ENCODE measurements at regions not wholly inside any gene's neighbourhood (a gene's known extent, or its start where the extent isn't known, plus 50 kb on each side); places are given as distances from the start of the nearest gene placed in this dataset.
A peak's percentile ranks its signal among the peaks of the same experiment; 100 is the strongest.

DNA sequence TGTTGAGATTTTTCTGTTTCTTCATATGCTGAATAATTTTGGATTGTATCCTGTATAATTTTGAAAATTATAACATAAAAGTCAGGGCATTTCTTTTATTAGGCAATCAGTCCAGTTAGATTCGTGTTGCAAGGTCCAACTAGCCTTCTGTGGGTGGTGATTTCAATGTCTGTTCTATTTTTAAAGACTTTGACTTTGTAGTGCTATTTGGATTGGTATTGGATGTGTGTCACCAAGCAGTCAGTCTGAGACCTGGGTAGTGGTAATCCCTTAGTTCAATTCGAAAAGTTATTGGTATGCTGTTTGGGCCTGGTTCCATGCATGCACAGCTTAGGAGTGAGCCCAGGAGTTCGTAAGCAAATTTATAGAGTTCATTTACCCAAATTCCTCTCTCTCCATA is 82.2 kb downstream of the EPDR1 start:
- DNase-seq, result no peak

DNA sequence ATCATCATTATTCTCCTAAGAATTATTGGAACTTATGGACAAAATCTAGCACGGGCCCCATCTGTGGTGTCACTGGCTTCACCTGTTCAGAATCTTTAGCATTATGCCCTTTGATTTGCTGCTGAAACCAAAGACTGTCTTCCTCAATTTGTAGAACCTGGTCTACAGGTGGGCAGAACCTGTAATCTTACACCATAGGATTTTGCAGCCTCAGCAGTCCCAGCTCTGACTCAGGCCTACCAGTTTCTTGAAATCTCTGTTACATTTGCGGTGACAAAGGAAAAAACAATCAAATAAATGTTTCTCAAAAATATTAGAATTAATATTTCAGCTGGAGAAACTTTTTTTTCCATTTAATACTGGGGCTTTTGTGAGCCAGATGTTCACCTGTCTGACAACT is 86.1 kb downstream of the EPDR1 start:
- DNase-seq, result no peak

DNA sequence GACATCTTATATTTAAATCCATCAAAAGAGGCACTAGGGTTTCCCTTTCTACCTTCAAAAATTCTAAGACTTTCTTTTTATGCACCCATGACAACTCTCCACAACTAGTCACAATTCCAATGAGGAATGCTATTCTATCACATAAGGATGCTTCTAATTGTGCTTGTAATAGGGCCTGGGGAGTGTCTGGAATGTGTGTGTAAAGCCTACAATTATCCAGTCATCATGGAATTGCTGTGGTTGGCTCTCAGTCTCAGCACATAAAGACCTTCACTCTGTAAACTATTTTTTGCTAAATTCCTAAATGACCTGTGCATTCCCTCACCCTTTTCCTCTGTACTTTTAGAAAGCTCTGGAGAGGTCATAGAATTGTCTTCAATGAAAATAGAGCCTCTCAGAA is 86.7 kb downstream of the EPDR1 start:
- no peak for DNase-seq

DNA sequence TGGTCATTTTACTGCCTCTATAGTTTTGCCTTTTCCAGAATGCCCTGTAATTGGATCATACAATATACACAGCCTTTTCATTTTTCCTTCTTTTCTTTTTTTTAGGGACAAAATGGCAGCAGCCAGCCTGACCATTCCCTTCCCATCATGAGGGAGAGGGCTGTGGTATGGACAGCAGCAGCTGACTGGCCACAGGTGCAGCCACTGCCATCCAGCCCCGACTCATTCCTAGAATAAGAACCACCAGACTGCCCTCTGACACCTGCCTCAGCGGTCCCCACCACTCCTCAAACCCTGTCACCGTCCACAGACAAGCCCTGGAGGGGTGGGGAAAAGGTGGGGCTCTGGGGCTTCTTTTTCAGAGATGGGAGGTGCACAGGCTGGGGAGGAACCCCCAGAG is 92.8 kb downstream of the EPDR1 start:
- DNase-seq, result no peak

DNA sequence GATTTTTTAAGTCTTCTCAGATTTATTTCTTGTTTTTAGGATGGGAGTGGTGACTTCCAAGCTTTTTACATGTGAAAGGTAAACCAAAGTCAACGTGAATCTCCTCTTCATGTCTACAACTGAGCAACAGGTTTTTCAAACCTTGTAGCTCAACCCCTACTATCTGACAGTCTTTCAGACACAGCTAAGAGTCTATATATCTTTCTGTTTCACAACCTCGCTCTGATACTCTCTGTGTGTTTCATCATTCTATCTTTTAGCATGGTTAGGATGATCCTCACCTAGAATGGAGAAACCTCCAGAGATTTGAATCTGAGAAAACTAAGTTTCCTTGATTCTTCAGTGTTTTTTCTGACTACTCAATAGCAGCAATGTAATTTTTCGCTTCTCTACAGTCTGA is 96.1 kb downstream of the EPDR1 start:
- no peak for DNase-seq

DNA sequence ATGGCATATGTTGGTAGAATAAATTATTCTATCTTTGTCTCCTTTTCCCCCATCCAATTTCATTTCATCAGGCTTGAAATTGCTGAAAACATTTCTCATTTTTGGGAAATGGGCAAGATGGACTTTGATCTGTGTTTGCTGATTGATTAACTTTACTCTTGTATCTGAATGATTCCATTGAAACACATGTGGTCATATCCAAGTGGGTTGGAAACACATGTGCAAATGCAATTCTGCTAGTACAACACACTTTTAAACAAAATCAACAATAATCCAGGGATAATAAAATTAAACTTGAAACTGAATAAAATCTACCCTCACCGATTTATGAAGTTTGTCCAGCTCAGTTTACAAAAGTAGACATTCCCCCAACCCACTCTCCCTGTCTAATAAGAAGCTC is 96.9 kb downstream of the EPDR1 start:
- no peak for DNase-seq

DNA sequence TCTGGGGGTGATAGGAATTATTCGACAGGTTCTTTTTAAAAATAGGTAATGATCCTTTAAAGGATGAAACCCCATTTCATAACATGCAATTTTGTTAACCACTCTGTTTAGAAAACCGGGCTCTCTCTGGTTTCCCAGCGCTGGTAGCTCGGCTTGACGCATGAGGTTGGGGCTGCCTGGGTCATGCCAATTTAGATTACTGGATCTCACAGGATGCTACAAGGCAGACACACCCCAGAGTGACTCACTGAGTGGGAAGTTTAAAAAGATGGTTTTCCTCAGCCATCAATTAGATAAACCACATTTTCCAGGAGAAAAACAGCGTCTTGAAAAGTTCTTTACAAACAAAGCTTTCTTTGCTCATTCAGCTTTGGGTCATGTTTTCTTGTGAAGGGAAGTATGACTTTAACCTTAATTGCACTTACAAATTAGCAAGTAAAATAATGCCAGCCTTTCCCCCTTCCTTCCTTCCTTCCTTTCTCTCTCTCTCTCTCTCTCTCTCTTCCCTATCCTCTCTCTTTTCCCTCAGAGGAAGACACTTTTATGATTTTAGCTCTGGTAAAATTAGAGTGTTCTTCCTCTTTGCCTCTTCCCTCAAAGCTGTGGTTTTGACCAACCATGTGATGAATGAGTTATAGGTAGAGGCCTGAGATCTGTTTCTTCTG is 99.8 kb downstream of the EPDR1 start:
- DNase-seq, result no peak

DNA sequence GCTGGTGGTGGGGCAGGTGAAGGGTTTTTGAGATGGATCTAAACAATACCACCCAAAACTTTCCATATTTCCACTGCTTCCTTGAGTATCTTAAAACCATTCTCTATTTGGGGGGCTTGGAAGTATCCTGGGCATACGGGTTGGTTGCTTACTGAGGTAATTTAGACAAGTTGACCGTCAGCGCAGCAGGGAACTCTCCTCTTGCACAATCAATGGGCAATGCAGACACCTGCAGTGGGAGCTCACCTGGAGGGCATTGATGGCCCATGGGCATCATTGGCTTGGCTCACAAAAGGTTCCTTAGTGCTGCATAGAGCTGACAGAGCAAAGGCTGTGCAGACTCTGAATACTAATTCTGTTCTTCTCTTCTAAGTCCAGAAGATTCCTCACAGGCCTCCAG is 101.5 kb downstream of the EPDR1 start:
- DNase-seq, result no peak

DNA sequence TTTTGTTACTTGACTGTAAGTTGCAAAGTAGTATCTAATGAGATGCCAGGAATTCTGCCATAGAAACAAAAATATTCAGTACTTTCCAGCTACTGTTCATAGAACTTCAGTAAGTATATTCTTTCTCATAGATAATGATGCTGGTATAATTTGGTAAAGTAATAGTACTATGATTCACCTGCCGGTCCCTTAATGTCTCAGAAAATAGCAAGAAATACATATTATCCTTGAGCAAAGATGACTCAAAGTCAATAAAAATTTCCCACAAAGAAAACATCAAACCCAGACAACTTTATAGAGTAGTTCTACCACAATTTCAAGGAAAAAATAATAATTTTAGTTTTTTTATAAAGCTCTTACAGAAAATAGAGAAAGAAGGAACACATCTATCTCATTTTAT is 105.4 kb downstream of the EPDR1 start:
- DNase-seq, result no peak

DNA sequence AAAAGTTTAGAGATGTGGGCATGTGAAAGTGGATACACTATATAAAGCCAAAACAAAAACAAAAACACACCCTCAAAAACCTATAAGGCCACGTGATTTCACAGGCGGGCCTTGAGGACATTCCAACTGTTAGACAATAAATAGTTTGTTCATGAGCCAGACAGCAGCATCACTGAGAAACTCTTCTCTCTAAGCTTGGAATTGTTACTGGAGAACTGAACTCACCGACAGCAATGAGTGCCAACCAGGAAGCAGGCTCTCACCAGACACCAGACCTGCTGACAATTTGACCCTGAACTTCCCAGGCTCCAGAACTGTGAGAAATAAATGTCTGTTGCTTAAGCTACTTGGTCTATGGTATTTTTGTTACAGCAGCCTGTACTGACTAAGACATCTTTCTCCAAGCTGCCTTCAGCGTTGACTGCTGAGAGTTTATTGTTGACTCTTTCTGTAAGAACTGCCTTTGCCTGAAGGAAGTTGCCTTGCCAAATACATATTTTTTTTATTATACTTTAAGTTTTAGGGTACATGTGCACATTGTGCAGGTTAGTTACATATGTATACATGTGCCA is 107.5 kb downstream of the EPDR1 start:
- DNase-seq, result no peak

DNA sequence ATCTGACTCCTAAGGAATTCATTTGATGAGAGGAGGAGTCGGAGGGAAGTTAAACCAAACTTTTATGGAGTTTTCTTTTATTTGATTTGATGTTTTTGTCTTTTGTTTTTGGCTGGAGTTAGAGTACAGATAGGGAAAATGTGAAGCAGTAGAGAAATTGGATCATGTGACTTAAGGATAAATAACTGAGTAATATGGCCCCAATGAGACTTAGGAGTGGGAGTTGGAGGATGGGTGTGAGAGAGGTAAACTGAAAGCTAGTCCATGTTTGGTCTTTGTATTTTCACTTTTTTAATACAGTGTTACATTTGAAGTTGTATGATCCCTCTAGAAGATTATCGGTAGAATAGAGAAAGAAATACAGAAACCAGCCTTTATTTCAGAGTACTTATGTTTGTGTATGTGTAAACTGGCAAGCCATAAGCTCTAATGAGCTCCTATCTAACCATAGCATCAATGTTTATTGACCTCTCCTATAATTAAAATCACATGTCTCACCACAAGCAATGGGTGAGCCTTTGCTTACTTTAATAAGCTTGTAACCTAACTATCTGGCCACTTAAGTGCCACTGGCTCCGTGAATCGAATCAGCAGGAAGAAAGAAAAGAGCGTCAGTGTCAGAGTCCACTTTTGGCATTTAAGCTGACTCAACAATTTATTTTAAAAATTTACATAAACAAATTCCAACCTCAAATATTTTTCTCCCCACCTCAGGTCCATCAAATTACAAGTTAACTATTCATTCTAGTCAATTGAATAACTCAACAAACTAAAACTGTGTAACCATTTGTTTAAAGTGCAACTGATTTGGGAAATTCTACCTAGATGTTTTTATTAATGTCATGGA is 113.8 kb downstream of the EPDR1 start:
- DNase-seq, result no peak

DNA sequence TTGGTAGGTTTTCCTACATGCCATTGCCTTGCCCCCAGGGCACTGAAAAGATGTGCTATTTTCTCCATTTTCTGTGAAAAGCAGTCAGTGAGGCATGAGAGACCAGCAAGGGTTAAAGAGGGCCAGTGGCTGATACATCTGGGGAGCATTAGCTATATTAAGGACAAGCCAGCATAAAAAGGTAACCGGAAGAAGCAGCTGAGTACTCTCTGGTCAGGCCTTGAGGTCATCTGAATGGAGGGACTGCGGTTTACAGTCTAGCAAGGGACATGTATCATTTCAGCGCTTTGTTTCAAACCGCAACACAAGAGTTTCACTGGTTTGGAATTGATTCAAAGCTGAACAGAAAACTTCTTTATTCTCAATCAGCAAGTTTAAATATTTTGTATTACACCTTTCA is 120.4 kb downstream of the EPDR1 start:
- no peak for DNase-seq

DNA sequence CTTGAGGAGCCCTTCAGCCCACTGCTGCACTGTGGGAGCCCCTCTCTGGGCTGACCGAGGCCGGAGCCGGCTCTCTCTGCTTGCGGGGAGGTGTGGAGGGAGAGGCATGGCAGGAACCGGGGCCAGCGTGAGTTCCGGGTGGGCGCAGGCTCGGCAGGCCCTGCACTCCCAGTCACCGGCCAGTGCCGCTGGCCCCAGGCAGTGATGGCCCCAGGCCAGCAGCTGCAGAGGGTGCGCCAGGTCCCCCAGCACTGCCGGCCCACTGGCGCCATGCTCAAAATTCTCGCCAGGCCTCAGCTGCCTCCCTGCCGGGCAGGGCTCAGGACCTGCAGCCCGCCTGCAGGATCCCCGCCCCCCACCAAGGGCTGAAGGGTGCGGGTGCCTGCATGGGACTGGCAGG is 128.4 kb upstream of the STARD3NL start:
- no peak for DNase-seq

DNA sequence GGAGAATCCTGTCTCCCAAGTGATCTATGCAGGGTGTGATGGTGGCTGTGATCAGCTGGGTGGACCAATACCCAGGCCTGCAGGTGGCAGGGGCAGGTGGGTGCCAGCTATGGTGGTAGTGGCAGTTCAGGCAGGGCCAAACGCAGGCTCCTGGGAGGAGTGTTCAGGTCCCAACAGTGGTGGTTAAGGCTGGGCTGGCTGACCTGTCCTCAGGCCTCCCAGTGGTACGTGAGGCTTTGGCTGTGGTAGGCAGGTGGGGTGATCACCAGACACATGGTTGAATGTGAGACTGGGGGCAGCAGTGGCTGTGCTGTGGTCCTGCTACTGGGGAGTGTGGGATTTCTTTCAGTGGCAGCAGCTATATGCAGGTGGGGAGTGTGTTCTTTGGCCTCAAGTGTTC is 126.7 kb upstream of the STARD3NL start:
- no peak for DNase-seq

DNA sequence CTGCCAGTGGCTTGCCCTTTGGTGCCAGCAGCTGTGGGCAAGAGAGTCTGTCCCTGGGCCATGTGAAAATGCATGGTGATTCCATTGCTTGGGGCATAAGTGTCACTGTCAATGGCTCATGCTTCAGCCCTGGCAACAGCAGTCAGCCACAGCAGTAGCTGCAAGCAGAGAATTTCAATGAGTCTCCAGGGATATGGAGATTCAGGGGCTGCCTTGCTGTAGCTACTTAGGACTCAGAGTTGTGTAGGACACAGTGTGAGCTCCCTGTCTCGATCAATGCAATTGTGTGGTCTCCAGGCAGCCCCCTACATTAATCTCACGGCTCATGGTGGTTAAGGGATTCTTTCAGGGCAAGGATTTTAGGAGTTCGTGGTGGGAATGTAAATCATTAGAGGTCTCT is 126.3 kb upstream of the STARD3NL start:
- DNase-seq, result peak in 6 of 51 donors; percentile 1 to 12 (median 4)

DNA sequence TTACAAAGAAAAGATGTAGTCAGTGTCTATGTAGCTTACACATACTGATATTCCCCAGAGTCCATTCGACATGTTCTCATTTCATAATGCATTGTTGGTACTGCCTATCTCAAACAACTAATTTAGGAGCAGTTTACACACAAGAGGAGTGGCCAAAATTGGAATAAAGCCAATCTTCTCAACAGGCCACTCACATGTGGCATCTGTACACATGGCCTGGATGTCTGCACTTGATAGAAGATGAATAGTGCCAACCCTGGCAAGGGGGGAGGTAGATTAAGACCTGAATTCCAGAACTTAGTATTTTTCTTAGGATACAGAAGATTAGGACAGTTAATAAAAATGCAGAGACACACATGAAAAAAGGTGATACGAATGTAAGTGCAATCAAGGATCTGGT is 125.3 kb upstream of the STARD3NL start:
- no peak for DNase-seq

DNA sequence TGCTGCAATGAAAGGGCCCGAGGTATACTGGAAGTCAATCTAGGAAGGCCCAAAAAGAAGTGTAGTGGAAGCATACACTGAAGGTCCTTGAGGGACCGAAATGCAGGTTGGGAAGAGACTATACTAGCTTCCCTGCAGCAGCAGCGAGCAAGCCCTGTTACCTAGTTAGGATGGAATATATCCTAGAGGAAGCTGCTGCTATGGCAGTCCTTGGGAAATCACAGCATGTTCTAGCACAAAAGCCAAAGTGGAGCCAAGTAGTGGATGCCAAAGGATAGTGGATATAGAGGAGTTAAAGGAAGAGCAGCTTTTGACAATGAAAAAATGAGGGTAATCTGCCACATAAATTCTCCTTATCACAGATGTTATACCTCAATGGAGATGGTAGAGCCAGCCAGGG is 123.8 kb upstream of the STARD3NL start:
- no peak for DNase-seq

DNA sequence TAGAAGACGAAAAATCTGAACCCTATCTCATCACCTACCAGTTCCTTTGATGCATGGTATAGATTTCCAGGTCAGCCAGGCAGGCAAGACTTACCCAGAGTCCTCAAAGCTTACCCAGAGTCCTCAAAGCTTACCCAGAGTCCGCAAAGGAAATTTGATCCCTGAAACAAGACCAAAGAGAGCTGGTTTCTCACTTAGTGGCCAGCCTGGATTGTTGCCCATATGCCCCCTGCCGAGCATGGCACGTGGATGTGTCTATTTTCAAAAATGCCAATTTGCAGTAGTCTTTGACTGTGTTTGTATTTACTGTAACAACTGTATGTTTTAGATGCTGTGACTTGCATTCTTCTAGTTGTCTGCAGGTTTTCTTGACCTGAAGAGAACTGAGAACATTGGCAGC is 120.2 kb upstream of the STARD3NL start:
- DNase-seq, result no peak

DNA sequence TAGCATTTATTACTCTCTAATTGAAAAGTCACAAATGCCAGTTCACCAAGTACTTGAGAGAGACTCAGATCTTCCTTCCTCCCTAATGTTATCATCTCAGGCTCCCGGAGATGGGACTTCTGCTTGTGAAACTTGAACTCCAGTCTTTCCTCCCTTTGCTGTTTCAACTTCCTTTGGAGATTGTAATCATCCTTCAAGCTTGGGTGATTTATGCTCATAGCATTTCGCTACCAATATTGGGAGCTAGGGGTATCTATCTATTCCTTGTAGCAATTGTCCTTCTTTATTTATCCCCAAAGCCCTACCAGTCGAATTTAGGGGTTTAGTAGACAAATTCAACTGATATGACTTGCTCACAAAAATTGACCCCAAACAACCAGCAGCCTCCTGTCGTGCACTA is 117.9 kb upstream of the STARD3NL start:
- DNase-seq, result no peak

DNA sequence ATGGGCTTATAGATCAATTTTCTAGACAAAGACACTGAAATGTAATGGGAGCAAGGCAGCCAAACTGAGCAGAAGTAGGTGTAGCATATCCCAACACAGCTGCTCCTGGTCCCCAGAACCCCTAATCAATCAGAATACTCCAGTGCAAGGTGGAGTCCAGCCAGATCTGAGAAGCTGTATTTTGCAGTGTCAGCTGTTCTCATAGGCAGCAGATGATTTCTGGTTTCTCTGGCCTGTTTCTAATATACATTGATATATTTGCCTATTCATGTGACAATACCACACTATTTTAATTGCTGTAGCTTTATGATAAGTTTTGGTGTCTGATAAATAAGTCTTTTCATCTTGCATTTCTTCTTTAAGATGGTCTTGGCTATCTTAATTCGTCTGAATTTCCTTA is 117.4 kb upstream of the STARD3NL start:
- no peak for DNase-seq

DNA sequence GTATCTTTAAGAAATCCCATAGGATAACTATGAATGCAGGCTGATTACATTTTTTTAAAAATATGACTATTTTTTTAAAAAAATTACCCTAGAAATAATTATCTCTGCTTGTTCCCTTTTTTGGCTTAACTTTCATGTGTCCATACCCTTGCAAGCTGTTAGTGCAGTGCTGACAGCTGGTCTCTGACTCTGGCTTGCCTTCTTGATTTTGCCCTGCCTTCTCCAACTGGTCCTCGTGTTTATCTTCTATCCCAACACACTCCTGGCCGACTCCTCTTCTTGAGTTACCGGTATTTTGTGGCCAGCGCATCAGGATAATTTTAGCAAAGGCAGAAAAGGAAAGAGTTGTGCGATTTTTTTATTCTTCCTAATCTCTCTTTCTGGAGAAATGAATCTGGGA is 111.7 kb upstream of the STARD3NL start:
- DNase-seq, result no peak

DNA sequence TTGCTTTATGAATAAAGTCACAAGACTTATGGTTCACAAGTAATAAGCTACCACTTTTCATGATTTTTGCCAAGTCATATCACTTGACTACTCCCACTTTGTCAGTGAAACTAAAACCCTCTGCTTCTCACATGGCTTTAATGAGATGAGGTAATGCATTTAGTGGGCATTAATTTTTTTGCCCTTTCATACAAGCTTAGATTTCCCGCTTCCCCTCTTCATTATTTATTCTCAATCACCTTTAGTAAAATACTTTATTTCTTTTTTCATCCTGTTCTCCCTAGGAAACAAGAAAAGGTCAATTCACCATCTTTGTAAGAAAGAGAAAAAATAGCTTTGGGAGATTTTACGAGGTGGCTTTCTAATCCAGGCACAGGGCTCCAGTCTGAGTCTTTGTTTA is 109.6 kb upstream of the STARD3NL start:
- DNase-seq, result no peak

DNA sequence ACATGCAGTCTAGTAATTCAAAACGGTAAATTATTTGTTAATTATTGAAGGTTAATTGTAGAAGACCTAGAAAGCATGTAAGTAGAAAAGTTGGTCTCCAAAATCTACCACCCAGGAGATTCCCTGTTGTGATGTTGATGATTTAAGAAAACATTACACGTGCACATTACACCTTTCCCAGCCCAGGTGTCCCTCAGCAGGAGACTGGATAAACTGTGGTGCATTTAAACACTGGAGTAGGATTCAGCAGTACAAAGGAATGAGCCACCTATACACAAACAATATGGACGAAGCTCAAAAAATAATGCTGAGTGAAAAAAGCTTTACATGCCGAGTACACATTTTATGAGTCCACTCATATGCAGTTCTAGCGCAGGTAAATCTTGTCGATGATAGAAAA is 109.0 kb upstream of the STARD3NL start:
- no peak for DNase-seq
